ENCODE measurements at regions not wholly inside any gene's neighbourhood (a gene's known extent, or its start where the extent isn't known, plus 50 kb on each side); places are given as distances from the start of the nearest gene placed in this dataset.
"Not testable (repeated sequence)": the region's sequence is repeated elsewhere in the genome, so short reads cannot be mapped to it uniquely, and the experiment has no call there.

DNA sequence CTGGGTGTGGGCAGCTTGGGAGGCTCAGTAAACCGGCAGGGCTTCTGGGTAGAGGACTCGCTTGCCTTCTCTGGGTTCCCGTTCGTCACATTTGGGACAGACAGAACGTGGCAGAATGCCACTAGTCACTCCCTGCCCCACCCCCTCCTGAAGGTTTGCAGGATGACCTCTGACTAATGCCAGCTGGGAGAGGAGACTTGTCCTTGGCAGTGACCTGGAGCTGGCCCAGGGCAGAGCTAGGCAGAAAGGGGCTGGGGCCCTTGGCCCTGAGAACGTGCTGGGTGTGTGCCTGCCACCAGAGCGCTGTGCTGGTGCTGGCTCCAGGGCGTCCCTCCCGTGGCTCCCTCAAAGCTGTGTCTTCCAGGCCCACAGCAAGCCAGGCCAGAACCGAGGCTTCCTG is 197.8 kb upstream of the TP53TG3 start:
- CTCF ChIA-PET; H3K4me1 ChIP-seq (ENCODE audit: control insufficient read depth, insufficient read depth, low read length); H3K4me3 ChIP-seq (ENCODE audit: low read depth in 2 of 2, low read length in 2 of 2); POLR2A ChIA-PET; DNase-seq (ENCODE audit: low read depth, low spot score); intact Hi-C loops (cut with micrococcal nuclease; ENCODE audit: unreplicated experiment); H3K9me3 ChIP-seq (ENCODE audit: control insufficient read depth, insufficient read depth, low read depth, low read length); ATAC-seq; H3K27ac ChIP-seq (ENCODE audit: low read length); H3K27me3 ChIP-seq (ENCODE audit: control insufficient read depth, insufficient read depth, low read length); in situ Hi-C loops (cut with HindIII; ENCODE audit: low pct_unique_long_range_greater_than_20kb, low sequenced_read_pairs); H3K36me3 ChIP-seq (ENCODE audit: control insufficient read depth, insufficient read depth, low read length); BruUV-seq (replicated peaks): not testable (repeated sequence)

DNA sequence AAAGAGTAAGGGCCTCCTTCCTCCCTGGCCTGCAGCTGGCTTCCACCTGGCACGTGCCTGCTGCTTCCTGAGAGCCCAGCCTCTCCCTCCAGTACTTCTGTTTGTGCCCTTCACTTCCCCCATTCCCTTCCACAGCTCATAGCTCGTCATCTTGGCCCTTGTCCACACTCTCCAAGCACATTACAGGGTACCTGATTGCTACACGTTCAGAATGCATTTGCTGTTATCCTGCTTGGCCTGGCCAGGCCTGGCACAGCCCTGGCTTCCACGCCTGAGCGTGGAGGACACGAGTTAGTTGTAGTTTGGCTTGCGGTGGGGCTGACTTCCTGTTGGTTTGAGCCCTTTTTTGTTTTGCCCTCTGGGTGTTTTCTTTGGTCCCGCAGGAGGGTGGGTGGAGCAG is 197.2 kb upstream of the TP53TG3 start:
- CTCF ChIA-PET; BruUV-seq (replicated peaks): not testable (repeated sequence)

DNA sequence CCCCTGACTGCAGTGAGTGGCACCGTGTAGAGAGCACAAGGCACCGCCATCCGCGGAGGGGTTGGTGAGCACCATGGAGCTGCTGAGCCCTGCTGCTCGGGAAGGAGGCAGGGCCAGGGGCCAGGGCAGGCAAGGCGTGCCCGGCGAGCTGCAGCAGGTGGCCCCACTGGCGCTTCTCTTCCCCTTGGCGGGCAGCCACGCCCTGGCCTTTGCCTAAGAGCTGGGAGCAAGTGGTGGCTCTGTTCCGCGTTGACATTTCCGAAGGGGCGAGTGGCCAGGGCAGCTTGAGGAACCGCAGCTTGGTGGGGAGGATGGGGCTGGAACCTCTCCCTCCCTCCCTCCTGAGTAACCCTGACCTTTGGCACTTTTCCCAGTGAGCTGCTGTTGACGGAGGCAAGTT is 194.7 kb upstream of the TP53TG3 start:
- H3K27me3 ChIP-seq (ENCODE audit: control insufficient read depth, insufficient read depth, low read length); ATAC-seq; POLR2A ChIA-PET; H3K27ac ChIP-seq (ENCODE audit: low read length); BruUV-seq (replicated peaks); H3K4me3 ChIP-seq (ENCODE audit: low read depth in 2 of 2, low read length in 2 of 2); in situ Hi-C loops (cut with HindIII; ENCODE audit: low pct_unique_long_range_greater_than_20kb, low sequenced_read_pairs); intact Hi-C loops (cut with micrococcal nuclease; ENCODE audit: unreplicated experiment); CTCF ChIA-PET; H3K36me3 ChIP-seq (ENCODE audit: control insufficient read depth, insufficient read depth, low read length); DNase-seq (ENCODE audit: low read depth, low spot score); H3K4me1 ChIP-seq (ENCODE audit: control insufficient read depth, insufficient read depth, low read length); H3K9me3 ChIP-seq (ENCODE audit: control insufficient read depth, insufficient read depth, low read depth, low read length): not testable (repeated sequence)

More for the DNA sequence above, 197.2 kb upstream of the TP53TG3 start:
- H3K4me3 ChIP-seq (ENCODE audit: low read depth in 2 of 2, low read length in 2 of 2); H3K27me3 ChIP-seq (ENCODE audit: control insufficient read depth, insufficient read depth, low read length); H3K36me3 ChIP-seq (ENCODE audit: control insufficient read depth, insufficient read depth, low read length); in situ Hi-C loops (cut with HindIII; ENCODE audit: low pct_unique_long_range_greater_than_20kb, low sequenced_read_pairs); POLR2A ChIA-PET; intact Hi-C loops (cut with micrococcal nuclease; ENCODE audit: unreplicated experiment); H3K4me1 ChIP-seq (ENCODE audit: control insufficient read depth, insufficient read depth, low read length); H3K9me3 ChIP-seq (ENCODE audit: control insufficient read depth, insufficient read depth, low read depth, low read length); H3K27ac ChIP-seq (ENCODE audit: low read length); DNase-seq (ENCODE audit: low read depth, low spot score); ATAC-seq: not testable (repeated sequence)

DNA sequence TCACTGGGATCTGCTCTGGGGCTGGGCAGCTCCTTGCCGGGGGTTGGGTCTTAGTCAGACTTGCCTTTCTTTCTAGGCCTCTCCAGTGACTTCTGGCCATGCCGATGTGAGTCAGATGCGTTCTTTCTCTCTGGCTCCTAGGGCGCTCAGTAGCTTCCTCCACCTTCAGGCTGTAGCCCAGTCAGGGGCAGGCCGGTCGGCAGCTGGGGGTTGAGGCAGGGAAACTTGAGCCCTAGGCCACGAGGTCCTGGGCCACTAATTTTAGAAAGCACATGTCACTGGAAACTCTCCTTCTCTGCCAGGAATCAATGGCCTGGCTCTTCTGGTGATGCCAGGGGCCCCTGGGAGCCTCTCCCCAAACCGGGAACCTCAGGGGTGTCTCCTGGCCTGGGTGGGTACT is 192.4 kb upstream of the TP53TG3 start:
- H3K36me3 ChIP-seq (ENCODE audit: control insufficient read depth, insufficient read depth, low read length); in situ Hi-C loops (cut with HindIII; ENCODE audit: low pct_unique_long_range_greater_than_20kb, low sequenced_read_pairs); H3K9me3 ChIP-seq (ENCODE audit: control insufficient read depth, insufficient read depth, low read depth, low read length); H3K4me3 ChIP-seq (ENCODE audit: low read depth in 2 of 2, low read length in 2 of 2); intact Hi-C loops (cut with micrococcal nuclease; ENCODE audit: unreplicated experiment); H3K27ac ChIP-seq (ENCODE audit: low read length); ATAC-seq; DNase-seq (ENCODE audit: low read depth, low spot score); H3K4me1 ChIP-seq (ENCODE audit: control insufficient read depth, insufficient read depth, low read length); POLR2A ChIA-PET; CTCF ChIA-PET; H3K27me3 ChIP-seq (ENCODE audit: control insufficient read depth, insufficient read depth, low read length); BruUV-seq (replicated peaks): not testable (repeated sequence)

DNA sequence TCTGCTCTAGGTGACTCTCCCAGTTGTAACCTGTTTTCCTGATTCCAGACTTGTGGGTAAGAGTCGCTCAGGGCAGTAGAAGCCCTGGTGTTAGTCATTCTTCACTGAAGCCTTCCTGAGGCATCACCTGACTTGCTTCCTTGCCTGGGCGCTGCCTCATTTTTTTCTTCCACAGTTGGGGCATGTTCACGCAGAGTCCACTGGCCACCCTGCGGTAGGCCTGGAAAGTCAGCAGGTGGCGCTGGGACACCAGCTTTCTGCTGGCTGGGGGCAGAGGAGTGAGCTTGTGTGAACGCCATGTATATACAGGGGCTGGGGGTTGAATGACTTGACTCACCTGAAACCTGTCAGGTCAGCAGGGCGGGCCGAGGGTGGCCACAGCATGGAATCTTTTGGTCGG is 189.3 kb upstream of the TP53TG3 start:
- in situ Hi-C loops (cut with HindIII; ENCODE audit: low pct_unique_long_range_greater_than_20kb, low sequenced_read_pairs); H3K9me3 ChIP-seq (ENCODE audit: control insufficient read depth, insufficient read depth, low read depth, low read length); H3K27ac ChIP-seq (ENCODE audit: low read length); DNase-seq (ENCODE audit: low read depth, low spot score); H3K4me1 ChIP-seq (ENCODE audit: control insufficient read depth, insufficient read depth, low read length); H3K27me3 ChIP-seq (ENCODE audit: control insufficient read depth, insufficient read depth, low read length); H3K4me3 ChIP-seq (ENCODE audit: low read depth in 2 of 2, low read length in 2 of 2); BruUV-seq (replicated peaks); H3K36me3 ChIP-seq (ENCODE audit: control insufficient read depth, insufficient read depth, low read length); intact Hi-C loops (cut with micrococcal nuclease; ENCODE audit: unreplicated experiment); POLR2A ChIA-PET: not testable (repeated sequence)
- CTCF ChIA-PET: interaction anchor here (0.7 kb wide), 1 partner anchor 792 kb away, joined by 3 read pairs; no protein-coding TSS in a partner anchor
- peak; percentile 83 for ATAC-seq

DNA sequence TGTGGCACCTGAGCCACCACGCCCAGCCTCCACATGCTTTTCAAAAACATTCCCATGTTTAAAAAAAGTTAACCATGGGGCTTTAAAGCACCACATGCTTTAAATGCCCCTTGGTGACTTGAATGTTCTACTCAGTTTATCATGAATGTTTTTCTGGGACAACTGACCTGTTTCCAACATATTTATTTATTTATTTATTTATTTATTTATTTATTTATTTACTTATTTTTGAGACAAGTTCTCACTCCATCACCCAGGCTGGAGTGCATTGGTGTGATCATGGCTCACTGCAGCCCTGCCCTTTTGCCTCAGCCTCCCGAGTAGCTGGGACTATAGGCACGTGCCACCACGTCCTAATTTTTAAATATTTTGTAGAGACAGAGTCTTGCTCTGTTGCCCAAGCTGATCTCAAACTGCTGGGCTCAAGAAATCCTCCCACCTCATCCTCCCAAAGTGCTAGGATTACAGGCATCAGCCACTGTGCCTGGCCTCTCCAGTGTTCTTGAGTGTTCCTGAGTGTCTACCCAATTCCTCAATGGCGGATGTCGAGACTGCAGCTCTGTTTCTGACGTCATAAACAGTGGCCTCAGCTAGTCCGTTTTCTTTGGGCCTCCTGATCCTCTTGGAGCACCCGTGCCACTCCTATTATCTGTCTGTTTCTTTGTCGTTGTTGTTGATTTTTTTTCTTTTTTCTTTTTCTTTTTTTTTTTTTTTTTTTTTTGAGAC is 185.7 kb upstream of the TP53TG3 start:
- BruUV-seq (replicated peaks); H3K4me3 ChIP-seq (ENCODE audit: low read depth in 2 of 2, low read length in 2 of 2); H3K27me3 ChIP-seq (ENCODE audit: control insufficient read depth, insufficient read depth, low read length); intact Hi-C loops (cut with micrococcal nuclease; ENCODE audit: unreplicated experiment); H3K4me1 ChIP-seq (ENCODE audit: control insufficient read depth, insufficient read depth, low read length); H3K36me3 ChIP-seq (ENCODE audit: control insufficient read depth, insufficient read depth, low read length); in situ Hi-C loops (cut with HindIII; ENCODE audit: low pct_unique_long_range_greater_than_20kb, low sequenced_read_pairs); CTCF ChIA-PET; H3K27ac ChIP-seq (ENCODE audit: low read length); DNase-seq (ENCODE audit: low read depth, low spot score); H3K9me3 ChIP-seq (ENCODE audit: control insufficient read depth, insufficient read depth, low read depth, low read length); POLR2A ChIA-PET; ATAC-seq: not testable (repeated sequence)

DNA sequence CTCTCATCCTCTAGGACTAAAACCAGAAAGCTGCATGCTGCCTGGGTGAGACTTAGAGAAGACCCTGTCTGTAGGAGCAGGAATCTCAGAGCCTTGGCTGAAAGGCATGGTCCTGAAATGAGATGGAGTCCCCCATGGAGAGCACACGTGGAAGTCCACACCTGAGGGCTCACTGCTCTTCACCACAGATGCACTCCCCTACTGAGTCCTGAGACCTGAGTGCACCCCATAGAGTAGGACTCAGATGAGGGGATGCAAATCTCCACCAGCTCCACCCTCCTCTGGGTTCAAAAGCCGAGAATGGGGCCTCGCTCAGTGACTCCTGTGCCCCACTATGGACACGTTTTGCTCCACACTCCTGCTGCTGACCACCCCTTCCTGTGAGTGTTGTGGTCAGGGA is 171.4 kb upstream of the TP53TG3 start:
- BruUV-seq (replicated peaks); POLR2A ChIA-PET; H3K9me3 ChIP-seq (ENCODE audit: control insufficient read depth, insufficient read depth, low read depth, low read length); in situ Hi-C loops (cut with HindIII; ENCODE audit: low pct_unique_long_range_greater_than_20kb, low sequenced_read_pairs); H3K4me3 ChIP-seq (ENCODE audit: low read depth in 2 of 2, low read length in 2 of 2); CTCF ChIA-PET; DNase-seq (ENCODE audit: low read depth, low spot score); H3K36me3 ChIP-seq (ENCODE audit: control insufficient read depth, insufficient read depth, low read length); ATAC-seq; H3K4me1 ChIP-seq (ENCODE audit: control insufficient read depth, insufficient read depth, low read length); H3K27ac ChIP-seq (ENCODE audit: low read length); H3K27me3 ChIP-seq (ENCODE audit: control insufficient read depth, insufficient read depth, low read length); intact Hi-C loops (cut with micrococcal nuclease; ENCODE audit: unreplicated experiment): not testable (repeated sequence)

DNA sequence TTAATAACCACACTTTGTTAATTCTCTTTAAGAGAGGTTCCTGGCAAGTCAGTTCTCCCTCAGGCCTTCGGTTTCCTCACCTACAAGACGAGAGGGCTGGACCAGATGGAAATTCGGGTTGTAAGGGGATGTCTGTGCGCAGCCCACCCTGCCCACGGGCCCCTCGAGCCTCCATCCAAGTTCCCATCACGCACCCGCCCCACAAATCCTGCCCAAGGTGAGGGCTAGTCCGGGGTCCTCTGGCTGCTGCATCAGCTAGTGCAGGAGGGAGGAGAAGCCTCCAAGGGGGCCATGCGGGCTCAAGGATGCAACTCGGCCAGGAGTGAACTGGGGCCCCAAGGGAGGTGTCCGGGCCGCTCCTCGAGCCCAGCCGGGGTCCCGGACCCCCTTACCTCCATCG is 169.6 kb upstream of the TP53TG3 start:
- in situ Hi-C loops (cut with HindIII; ENCODE audit: low pct_unique_long_range_greater_than_20kb, low sequenced_read_pairs); H3K4me1 ChIP-seq (ENCODE audit: control insufficient read depth, insufficient read depth, low read length); H3K9me3 ChIP-seq (ENCODE audit: control insufficient read depth, insufficient read depth, low read depth, low read length); H3K27ac ChIP-seq (ENCODE audit: low read length); H3K27me3 ChIP-seq (ENCODE audit: control insufficient read depth, insufficient read depth, low read length); intact Hi-C loops (cut with micrococcal nuclease; ENCODE audit: unreplicated experiment); DNase-seq (ENCODE audit: low read depth, low spot score); H3K4me3 ChIP-seq (ENCODE audit: low read depth in 2 of 2, low read length in 2 of 2); ATAC-seq; BruUV-seq (replicated peaks); CTCF ChIA-PET; POLR2A ChIA-PET; H3K36me3 ChIP-seq (ENCODE audit: control insufficient read depth, insufficient read depth, low read length): not testable (repeated sequence)

Measured in Panc1 (cell line).